Parathyroid adenoma (tissue), 2 donors: ENCODE measurements at regions not wholly inside any gene's neighbourhood (a gene's known extent, or its start where the extent isn't known, plus 50 kb on each side); places are given as distances from the start of the nearest gene placed in this dataset.
"Not testable (repeated sequence)": the region's sequence is repeated elsewhere in the genome, so short reads cannot be mapped to it uniquely, and the experiment has no call there.

ENCODE experiments used
- H2AFZ ChIP-seq: fragments of 300-600 bp; sonication (generic); one replicate; pipeline ENCODE4 v1.7.0; 2017; ENCODE audit warnings: antibody characterized with exemption, mild to moderate bottlenecking
- H3K27ac ChIP-seq: fragments of 300-600 bp; sonication (generic); one replicate; pipeline ENCODE4 v1.7.0; 2017
- H3K27me3 ChIP-seq: fragments of 300-600 bp; sonication (generic); one replicate; pipeline ENCODE4 v1.7.0; 2017; ENCODE audit warnings: low read length; ENCODE audit not compliant: control insufficient read depth, insufficient read depth
- H3K36me3 ChIP-seq: fragments of 300-600 bp; sonication (generic); one replicate; pipeline ENCODE4 v1.7.0; 2017; ENCODE audit warnings: low read length; ENCODE audit not compliant: control insufficient read depth, insufficient read depth
- H3K4me1 ChIP-seq: fragments of 300-600 bp; sonication (generic); one replicate; pipeline ENCODE4 v1.7.0; 2017; ENCODE audit warnings: control low read depth
- H3K4me2 ChIP-seq: fragments of 300-600 bp; sonication (generic); one replicate; pipeline ENCODE4 v1.7.0; 2017; ENCODE audit warnings: low read length
- H3K4me3 ChIP-seq: fragments of 300-600 bp; sonication (generic); one replicate; pipeline ENCODE4 v1.7.0; 2017; ENCODE audit warnings: low read depth, low read length
- H3K79me2 ChIP-seq: fragments of 300-600 bp; sonication (generic); one replicate; pipeline ENCODE4 v1.7.0; 2017; ENCODE audit warnings: control low read depth
- H3K9ac ChIP-seq: fragments of 300-600 bp; sonication (generic); one replicate; pipeline ENCODE4 v1.7.0; 2017; ENCODE audit warnings: mild to moderate bottlenecking
- H3K9me3 ChIP-seq: fragments of 300-600 bp; sonication (generic); one replicate; pipeline ENCODE4 v1.7.0; 2017; ENCODE audit warnings: low read length; ENCODE audit not compliant: control insufficient read depth
- TF ChIP-seq, protein P1 (sequence below): fragments of 300-600 bp; sonication (generic); IDR thresholded peaks from one replicate; pipeline ENCODE4 v1.7.0; 2017; ENCODE audit warnings: antibody characterized with exemption, mild to moderate bottlenecking
- donor health status: primary hyperparathyroidism.

DNA sequence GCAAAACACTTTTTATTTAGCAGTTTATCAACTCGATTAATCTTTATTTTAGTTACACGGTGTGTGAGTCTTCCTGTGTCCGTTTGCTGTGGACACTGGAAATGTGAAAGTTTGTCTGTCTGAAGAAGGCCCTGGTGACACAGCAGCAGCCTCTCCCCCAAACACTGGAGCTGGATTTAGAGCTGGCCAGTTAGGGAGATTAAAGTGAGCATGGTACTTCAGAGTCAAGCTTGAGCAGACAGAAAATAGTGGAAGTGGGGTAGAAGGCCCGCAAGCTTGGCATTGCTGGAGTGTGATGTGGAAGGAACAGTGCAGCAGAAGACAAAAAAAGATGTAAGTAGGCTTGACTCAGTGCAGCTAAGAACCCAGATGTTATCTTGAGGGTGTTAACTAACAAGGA, 85.9 kb downstream of the POM121L12 start:
- Histone ChIP-seq H3K4me3 (no peak overlapping the region), H3K9ac (no peak overlapping the region), H3K4me2 (no peak overlapping the region), H3K4me1 (no peaks in the 10 kb centered on the region), H3K27me3 (no peaks in the 10 kb centered on the region), H3K9me3 (no peaks in the 10 kb centered on the region), H2AFZ (no peak overlapping the region), H3K36me3 (no peaks in the 10 kb centered on the region), H3K79me2 (no peaks in the 10 kb centered on the region), H3K27ac (no peak overlapping the region)
- TF ChIP-seq, protein P1, sequence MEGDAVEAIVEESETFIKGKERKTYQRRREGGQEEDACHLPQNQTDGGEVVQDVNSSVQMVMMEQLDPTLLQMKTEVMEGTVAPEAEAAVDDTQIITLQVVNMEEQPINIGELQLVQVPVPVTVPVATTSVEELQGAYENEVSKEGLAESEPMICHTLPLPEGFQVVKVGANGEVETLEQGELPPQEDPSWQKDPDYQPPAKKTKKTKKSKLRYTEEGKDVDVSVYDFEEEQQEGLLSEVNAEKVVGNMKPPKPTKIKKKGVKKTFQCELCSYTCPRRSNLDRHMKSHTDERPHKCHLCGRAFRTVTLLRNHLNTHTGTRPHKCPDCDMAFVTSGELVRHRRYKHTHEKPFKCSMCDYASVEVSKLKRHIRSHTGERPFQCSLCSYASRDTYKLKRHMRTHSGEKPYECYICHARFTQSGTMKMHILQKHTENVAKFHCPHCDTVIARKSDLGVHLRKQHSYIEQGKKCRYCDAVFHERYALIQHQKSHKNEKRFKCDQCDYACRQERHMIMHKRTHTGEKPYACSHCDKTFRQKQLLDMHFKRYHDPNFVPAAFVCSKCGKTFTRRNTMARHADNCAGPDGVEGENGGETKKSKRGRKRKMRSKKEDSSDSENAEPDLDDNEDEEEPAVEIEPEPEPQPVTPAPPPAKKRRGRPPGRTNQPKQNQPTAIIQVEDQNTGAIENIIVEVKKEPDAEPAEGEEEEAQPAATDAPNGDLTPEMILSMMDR = no peak

DNA sequence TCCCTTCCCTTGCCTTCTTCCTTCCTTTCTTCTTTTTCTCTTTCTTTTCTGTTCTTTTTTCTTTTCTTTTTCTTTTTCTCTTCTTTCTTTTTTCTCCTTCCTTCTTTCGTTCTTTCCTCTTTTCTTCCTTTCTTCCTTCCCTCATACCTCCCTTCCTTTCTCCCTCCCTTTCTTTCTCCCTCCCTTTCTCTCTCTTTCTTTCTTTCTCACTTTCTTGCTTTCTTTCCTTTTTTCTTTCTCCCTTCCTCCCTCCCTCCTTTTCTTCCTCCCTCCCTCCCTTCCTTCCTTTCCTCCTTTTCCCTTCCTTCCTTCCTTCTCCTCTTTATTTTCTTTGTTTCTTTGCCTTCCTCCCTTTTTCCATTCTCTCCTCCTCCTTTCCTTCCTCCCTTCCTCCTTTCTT, 96.3 kb downstream of the POM121L12 start:
- Histone ChIP-seq H3K9me3 (no peaks in the 10 kb centered on the region), H3K4me3 (no peak overlapping the region), H3K9ac (no peak overlapping the region), H2AFZ (no peak overlapping the region), H3K27ac (no peak overlapping the region), H3K4me2 (no peak overlapping the region), H3K27me3 (no peaks in the 10 kb centered on the region), H3K79me2 (no peaks in the 10 kb centered on the region), H3K4me1 (no peaks in the 10 kb centered on the region), H3K36me3 (no peaks in the 10 kb centered on the region)
- TF ChIP-seq, protein P1 = no peak

DNA sequence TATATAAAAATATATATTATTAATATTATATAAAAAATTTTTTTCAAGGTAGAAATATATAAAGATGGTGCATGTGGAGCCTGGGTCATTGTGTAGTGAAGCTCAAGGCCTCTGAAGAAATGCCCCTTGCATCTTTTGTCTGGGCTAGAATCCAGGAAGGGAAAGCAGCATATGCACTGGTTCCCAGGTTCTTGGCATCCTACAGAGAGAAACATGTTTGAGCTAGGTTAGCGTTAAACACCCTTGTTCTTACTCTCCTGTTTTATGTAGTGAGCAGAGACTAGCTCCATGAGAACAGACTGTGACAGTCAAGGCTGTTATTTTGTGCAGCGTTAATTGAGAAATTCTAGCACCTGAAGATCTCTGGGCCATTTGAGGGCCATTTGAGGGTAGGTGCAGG, 116.1 kb downstream of the POM121L12 start:
- Histone ChIP-seq H3K4me1 (no peaks in the 10 kb centered on the region), H3K4me3 (no peak overlapping the region), H3K79me2 (no peaks in the 10 kb centered on the region), H3K9me3 (no peaks in the 10 kb centered on the region), H3K4me2 (no peak overlapping the region), H3K27me3 (no peaks in the 10 kb centered on the region), H2AFZ (no peak overlapping the region), H3K36me3 (no peaks in the 10 kb centered on the region), H3K27ac (no peak overlapping the region), H3K9ac (no peak overlapping the region)
- TF ChIP-seq, protein P1 = no peak

DNA sequence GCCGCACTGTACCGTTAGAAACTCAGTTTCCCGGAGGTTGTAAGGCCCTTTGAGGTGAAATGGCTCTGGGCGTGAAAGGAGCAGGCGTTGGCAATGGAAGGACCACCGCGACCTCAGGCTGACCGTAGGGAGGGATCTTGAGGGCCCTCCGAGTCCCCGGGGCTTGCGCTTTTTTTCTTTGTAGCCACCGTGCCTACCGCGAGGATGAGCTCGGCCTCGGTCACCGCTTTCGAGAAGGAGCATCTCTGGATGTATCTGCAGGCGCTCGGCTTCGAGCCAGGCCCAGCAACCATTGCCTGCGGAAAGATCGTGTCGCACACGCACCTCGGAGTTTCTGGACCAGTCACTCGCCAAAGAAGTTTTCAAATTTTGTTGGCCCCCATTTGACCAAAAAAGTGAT, 151.8 kb downstream of the POM121L12 start:
- not testable (repeated sequence) for H3K9ac ChIP-seq, H3K4me3 ChIP-seq, H2AFZ ChIP-seq, H3K9me3 ChIP-seq, H3K27me3 ChIP-seq, H3K4me2 ChIP-seq, H3K36me3 ChIP-seq, H3K79me2 ChIP-seq, H3K4me1 ChIP-seq, H3K27ac ChIP-seq

DNA sequence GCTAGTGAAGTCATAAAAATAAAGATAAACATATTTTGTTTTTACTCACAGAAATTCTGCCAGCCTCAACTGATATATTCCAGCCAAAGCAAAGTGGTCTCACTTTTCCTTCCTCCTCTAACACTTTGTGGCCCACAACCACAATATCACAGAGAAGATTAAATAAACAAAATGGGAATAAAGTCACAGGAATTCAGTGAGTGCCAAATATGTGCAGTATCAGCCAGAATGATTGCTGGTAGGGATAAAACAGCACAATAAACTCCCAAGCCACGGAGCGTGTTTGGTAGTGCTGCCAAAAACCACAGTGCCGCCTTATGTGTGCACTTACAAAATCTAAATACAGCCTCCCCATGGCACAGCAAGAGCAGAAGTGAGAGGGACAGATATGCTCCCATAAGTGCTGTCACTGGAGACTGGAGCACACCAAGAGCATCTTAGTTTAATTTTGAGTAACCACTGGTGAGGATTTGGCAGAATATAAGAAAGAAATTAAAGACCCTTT, 155.8 kb downstream of the POM121L12 start:
- Histone ChIP-seq H3K27me3 (no peaks in the 10 kb centered on the region), H3K9ac (no peak overlapping the region), H3K79me2 (no peaks in the 10 kb centered on the region), H3K27ac (no peak overlapping the region), H3K4me3 (no peak overlapping the region), H3K36me3 (no peaks in the 10 kb centered on the region), H3K9me3 (no peaks in the 10 kb centered on the region), H3K4me2 (no peak overlapping the region), H3K4me1 (no peaks in the 10 kb centered on the region), H2AFZ (no peak overlapping the region)
- TF ChIP-seq, protein P1 = no peak
